ENCODE measurements at regions not wholly inside any gene's neighbourhood (a gene's known extent, or its start where the extent isn't known, plus 50 kb on each side); places are given as distances from the start of the nearest gene placed in this dataset.
A peak's percentile ranks its signal among the peaks of the same experiment; 100 is the strongest.

- Histone ChIP-seq H3K4me1 (ENCODE audit: control insufficient read depth in 3 of 3, insufficient read depth in 2 of 3, low read depth in 1 of 3, low read length in 2 of 3) (peaks cover 0 to 4% (median 0%) of the 10 kb centered on the region in 3 donors), H3K27ac (ENCODE audit: low read depth in 1 of 3, low read length in 2 of 3) (no peak overlapping the region)
Measured at GRCh38 chr13:44299152-44299943, 74.3 kb upstream of the SERP2 start.

GRCh38 chr13:44300895-44301638 is 72.6 kb upstream of the SERP2 start:
- FAIRE-seq, result no peak
- peaks cover 0 to 6% (median 3%) of the 10 kb centered on the region in 3 donors for H3K4me1 ChIP-seq (ENCODE audit: control insufficient read depth in 3 of 3, insufficient read depth in 2 of 3, low read depth in 1 of 3, low read length in 2 of 3)
- 29 to 47% (median 31%) methylated on average over 9 of the region's 9 CpGs for WGBS, 3 donors
- no peak overlapping the region for H3K4me3 ChIP-seq (ENCODE audit: low read depth in 1 of 3, low read length in 3 of 3)
- peak overlapping the region in 1 of 3 donors; percentile 15 for H3K27ac ChIP-seq (ENCODE audit: low read depth in 1 of 3, low read length in 2 of 3)
- no peaks in the 10 kb centered on the region for H3K36me3 ChIP-seq (ENCODE audit: control insufficient read depth in 3 of 3, insufficient read depth in 2 of 3, low read depth in 1 of 3, low read length in 3 of 3)
- peak in 1 of 2 donors; percentile 37 for DNase-seq
- H3K27me3 ChIP-seq (ENCODE audit: control insufficient read depth in 3 of 3, insufficient read depth in 3 of 3, low read length in 3 of 3), result no peaks in the 10 kb centered on the region
- H3K9me3 ChIP-seq (ENCODE audit: control insufficient read depth in 2 of 2, insufficient read depth in 1 of 2, low read depth in 1 of 2, low read length in 1 of 2), result no peaks in the 10 kb centered on the region

More at GRCh38 chr13:44299152-44299943, 74.3 kb upstream of the SERP2 start:
- WGBS, 3 donors, result 79 to 89% (median 82%) methylated on average over 5 of the region's 5 CpGs
- DNase-seq (no peak), FAIRE-seq (no peak)
- Histone ChIP-seq H3K36me3 (ENCODE audit: control insufficient read depth in 3 of 3, insufficient read depth in 2 of 3, low read depth in 1 of 3, low read length in 3 of 3) (no peaks in the 10 kb centered on the region), H3K27me3 (ENCODE audit: control insufficient read depth in 3 of 3, insufficient read depth in 3 of 3, low read length in 3 of 3) (no peaks in the 10 kb centered on the region), H3K9me3 (ENCODE audit: control insufficient read depth in 2 of 2, insufficient read depth in 1 of 2, low read depth in 1 of 2, low read length in 1 of 2) (no peaks in the 10 kb centered on the region), H3K4me3 (ENCODE audit: low read depth in 1 of 3, low read length in 3 of 3) (no peak overlapping the region)

GRCh38 chr13:44301639-44302015 is 72.0 kb upstream of the SERP2 start:
- Histone ChIP-seq H3K27me3 (ENCODE audit: control insufficient read depth in 3 of 3, insufficient read depth in 3 of 3, low read length in 3 of 3) (no peaks in the 10 kb centered on the region), H3K36me3 (ENCODE audit: control insufficient read depth in 3 of 3, insufficient read depth in 2 of 3, low read depth in 1 of 3, low read length in 3 of 3) (no peaks in the 10 kb centered on the region), H3K9me3 (ENCODE audit: control insufficient read depth in 2 of 2, insufficient read depth in 1 of 2, low read depth in 1 of 2, low read length in 1 of 2) (no peaks in the 10 kb centered on the region), H3K27ac (ENCODE audit: low read depth in 1 of 3, low read length in 2 of 3) (no peak overlapping the region), H3K4me3 (ENCODE audit: low read depth in 1 of 3, low read length in 3 of 3) (no peak overlapping the region), H3K4me1 (ENCODE audit: control insufficient read depth in 3 of 3, insufficient read depth in 2 of 3, low read depth in 1 of 3, low read length in 2 of 3) (peaks cover 0 to 9% (median 9%) of the 10 kb centered on the region in 3 donors)
- 73 to 81% (median 81%) methylated on average over 4 of the region's 4 CpGs for WGBS, 3 donors
- DNase-seq (no peak), FAIRE-seq (no peak)

- Histone ChIP-seq H3K4me3 (ENCODE audit: low read depth in 1 of 3, low read length in 3 of 3) (no peak overlapping the region), H3K27ac (ENCODE audit: low read depth in 1 of 3, low read length in 2 of 3) (no peak overlapping the region), H3K27me3 (ENCODE audit: control insufficient read depth in 3 of 3, insufficient read depth in 3 of 3, low read length in 3 of 3) (no peaks in the 10 kb centered on the region), H3K36me3 (ENCODE audit: control insufficient read depth in 3 of 3, insufficient read depth in 2 of 3, low read depth in 1 of 3, low read length in 3 of 3) (no peaks in the 10 kb centered on the region), H3K9me3 (ENCODE audit: control insufficient read depth in 2 of 2, insufficient read depth in 1 of 2, low read depth in 1 of 2, low read length in 1 of 2) (no peaks in the 10 kb centered on the region), H3K4me1 (ENCODE audit: control insufficient read depth in 3 of 3, insufficient read depth in 2 of 3, low read depth in 1 of 3, low read length in 2 of 3) (peaks cover 0 to 13% (median 9%) of the 10 kb centered on the region in 3 donors)
- no peak for DNase-seq
- no peak for FAIRE-seq
- WGBS, 3 donors, result 90 to 97% (median 92%) methylated on average over 4 of the region's 4 CpGs
Measured at GRCh38 chr13:44302233-44302632, 71.4 kb upstream of the SERP2 start.

- Histone ChIP-seq H3K36me3 (ENCODE audit: control insufficient read depth in 3 of 3, insufficient read depth in 2 of 3, low read depth in 1 of 3, low read length in 3 of 3) (no peaks in the 10 kb centered on the region), H3K9me3 (ENCODE audit: control insufficient read depth in 2 of 2, insufficient read depth in 1 of 2, low read depth in 1 of 2, low read length in 1 of 2) (no peaks in the 10 kb centered on the region), H3K4me3 (ENCODE audit: low read depth in 1 of 3, low read length in 3 of 3) (no peak overlapping the region), H3K4me1 (ENCODE audit: control insufficient read depth in 3 of 3, insufficient read depth in 2 of 3, low read depth in 1 of 3, low read length in 2 of 3) (peaks cover 0 to 14% (median 14%) of the 10 kb centered on the region in 3 donors), H3K27me3 (ENCODE audit: control insufficient read depth in 3 of 3, insufficient read depth in 3 of 3, low read length in 3 of 3) (no peaks in the 10 kb centered on the region), H3K27ac (ENCODE audit: low read depth in 1 of 3, low read length in 2 of 3) (no peak overlapping the region)
- FAIRE-seq, result no peak
- WGBS, 3 donors, result 72 to 88% (median 84%) methylated on average over 5 of the region's 5 CpGs
- DNase-seq, result no peak
Measured at GRCh38 chr13:44302940-44303575, 70.6 kb upstream of the SERP2 start.

- no peaks in the 10 kb centered on the region for H3K27me3 ChIP-seq (ENCODE audit: control insufficient read depth in 3 of 3, insufficient read depth in 3 of 3, low read length in 3 of 3)
- no peak overlapping the region for H3K4me3 ChIP-seq (ENCODE audit: low read depth in 1 of 3, low read length in 3 of 3)
- H3K9me3 ChIP-seq (ENCODE audit: control insufficient read depth in 2 of 2, insufficient read depth in 1 of 2, low read depth in 1 of 2, low read length in 1 of 2), result no peaks in the 10 kb centered on the region
- FAIRE-seq (no peak), DNase-seq (no peak)
- no peaks in the 10 kb centered on the region for H3K36me3 ChIP-seq (ENCODE audit: control insufficient read depth in 3 of 3, insufficient read depth in 2 of 3, low read depth in 1 of 3, low read length in 3 of 3)
- H3K27ac ChIP-seq (ENCODE audit: low read depth in 1 of 3, low read length in 2 of 3), result peak overlapping the region in 1 of 3 donors; percentile 0
- peaks cover 0 to 14% (median 14%) of the 10 kb centered on the region in 3 donors for H3K4me1 ChIP-seq (ENCODE audit: control insufficient read depth in 3 of 3, insufficient read depth in 2 of 3, low read depth in 1 of 3, low read length in 2 of 3)
- WGBS, 3 donors, result 53 to 87% (median 65%) methylated on average over 5 of the region's 5 CpGs
Measured at GRCh38 chr13:44303681-44304432, 69.8 kb upstream of the SERP2 start.

GRCh38 chr13:44304433-44304725 is 69.2 kb upstream of the SERP2 start:
- H3K27me3 ChIP-seq (ENCODE audit: control insufficient read depth in 3 of 3, insufficient read depth in 3 of 3, low read length in 3 of 3), result no peaks in the 10 kb centered on the region
- no peak overlapping the region for H3K4me3 ChIP-seq (ENCODE audit: low read depth in 1 of 3, low read length in 3 of 3)
- FAIRE-seq (no peak), DNase-seq (no peak)
- 73 to 89% (median 79%) methylated on average over 4 of the region's 4 CpGs for WGBS, 3 donors
- no peaks in the 10 kb centered on the region for H3K36me3 ChIP-seq (ENCODE audit: control insufficient read depth in 3 of 3, insufficient read depth in 2 of 3, low read depth in 1 of 3, low read length in 3 of 3)
- H3K27ac ChIP-seq (ENCODE audit: low read depth in 1 of 3, low read length in 2 of 3), result peak overlapping the region in 1 of 3 donors; percentile 7
- no peaks in the 10 kb centered on the region for H3K9me3 ChIP-seq (ENCODE audit: control insufficient read depth in 2 of 2, insufficient read depth in 1 of 2, low read depth in 1 of 2, low read length in 1 of 2)
- peaks cover 0 to 14% (median 14%) of the 10 kb centered on the region in 3 donors for H3K4me1 ChIP-seq (ENCODE audit: control insufficient read depth in 3 of 3, insufficient read depth in 2 of 3, low read depth in 1 of 3, low read length in 2 of 3)

GRCh38 chr13:44305286-44305685 is 68.3 kb upstream of the SERP2 start:
- peaks cover 0 to 14% (median 14%) of the 10 kb centered on the region in 3 donors for H3K4me1 ChIP-seq (ENCODE audit: control insufficient read depth in 3 of 3, insufficient read depth in 2 of 3, low read depth in 1 of 3, low read length in 2 of 3)
- no peaks in the 10 kb centered on the region for H3K9me3 ChIP-seq (ENCODE audit: control insufficient read depth in 2 of 2, insufficient read depth in 1 of 2, low read depth in 1 of 2, low read length in 1 of 2)
- no peaks in the 10 kb centered on the region for H3K27me3 ChIP-seq (ENCODE audit: control insufficient read depth in 3 of 3, insufficient read depth in 3 of 3, low read length in 3 of 3)
- no peak overlapping the region for H3K27ac ChIP-seq (ENCODE audit: low read depth in 1 of 3, low read length in 2 of 3)
- no peak overlapping the region for H3K4me3 ChIP-seq (ENCODE audit: low read depth in 1 of 3, low read length in 3 of 3)
- 86 to 89% (median 89%) methylated on average over 2 of the region's 2 CpGs for WGBS, 3 donors
- no peak for FAIRE-seq
- DNase-seq, result no peak
- no peaks in the 10 kb centered on the region for H3K36me3 ChIP-seq (ENCODE audit: control insufficient read depth in 3 of 3, insufficient read depth in 2 of 3, low read depth in 1 of 3, low read length in 3 of 3)
